A549 (cell line): ENCODE measurements at regions not wholly inside any gene's neighbourhood (a gene's known extent, or its start where the extent isn't known, plus 50 kb on each side); places are given as distances from the start of the nearest gene placed in this dataset.

Experiments used
- ATAC-seq, 2 experiments: fragments of 200-7000 bp in 1 of 2; fragments of >200 bp in 1 of 2; cut with Nextera tagmentation in 1 of 2; cut with Tn5 transposase in 1 of 2; 3 replicates each; pipeline versions ENCODE4 v1.8.0 to v1.9.1; 2018 to 2020; ENCODE audit warnings: mild to moderate bottlenecking in 1 of 2, moderate library complexity in 1 of 2
- CTCF ChIA-PET: fragments of 300-600 bp; sonication (Branson Sonifier 250); formaldehyde crosslinking; extraction: SDS; loops from one replicate; lab custom pipeline; 2021; ENCODE audit warnings: antibody characterized with exemption, inconsistent platforms; lab: Yijun Ruan, JAX
- POLR2A ChIA-PET: fragments of 350-600 bp; formaldehyde crosslinking; extraction: SDS; loops from one replicate; lab custom pipeline; 2021; ENCODE audit warnings: antibody characterized with exemption, inconsistent platforms; lab: Yijun Ruan, JAX
- DNase-seq, 2 experiments: peaks; one replicate each; pipeline versions ENCODE4 v3.0.0 to v3.0.0-alpha.2; 2011 to 2016; ENCODE audit warnings: low read depth in 1 of 2, low spot score in 1 of 2
- FAIRE-seq: peaks from 2 replicates; lab custom pipeline; 2011; peaks lifted over from hg19 to GRCh38; lab: Jason Lieb, UNC
- H3K27ac ChIP-seq, 2 experiments: fragments of >200 bp; sonication (Bioruptor Twin); formaldehyde crosslinking; 3 replicates each; pipeline ENCODE4 v1.5.1; 2016 to 2017
- H3K4me1 ChIP-seq: fragments of >200 bp; sonication (Bioruptor Twin); formaldehyde crosslinking; 3 replicates; pipeline ENCODE4 v1.6.1; 2016
- H3K4me2 ChIP-seq: fragments of >200 bp; sonication (Bioruptor Twin); formaldehyde crosslinking; 3 replicates; pipeline ENCODE4 v1.6.1; 2016
- H3K4me3 ChIP-seq: fragments of >200 bp; sonication (Bioruptor Twin); formaldehyde crosslinking; 3 replicates; pipeline ENCODE4 v1.5.1; 2016
- H3K9me3 ChIP-seq: fragments of >200 bp; sonication (Bioruptor Twin); formaldehyde crosslinking; 3 replicates; pipeline ENCODE4 v1.6.1; 2016
- BHLHE40 ChIP-seq: IDR thresholded peaks from 2 replicates; pipeline ENCODE4 v1.6.1; 2012; ENCODE audit warnings: low read depth, low read length, inconsistent platforms
- CBX8 ChIP-seq: fragments of 200-600 bp; sonication (generic); IDR thresholded peaks from 2 replicates; pipeline ENCODE4 v1.6.1; 2016
- CEBPB ChIP-seq, 2 experiments: fragments of >200 bp in 1 of 2; sonication (Bioruptor Twin) in 1 of 2; formaldehyde crosslinking in 1 of 2; IDR thresholded peaks; 2 replicates each; pipeline ENCODE4 v1.6.1; 2012 to 2016
- EHMT2 ChIP-seq: fragments of 200-600 bp; sonication (generic); IDR thresholded peaks from 2 replicates; pipeline ENCODE4 v1.6.1; 2016; ENCODE audit warnings: antibody characterized with exemption, low read depth, mild to moderate bottlenecking, moderate library complexity
- EP300 ChIP-seq, 2 experiments: fragments of >200 bp; sonication (Bioruptor Twin); formaldehyde crosslinking; IDR thresholded peaks; 2 replicates in 1 of 2; 3 replicates in 1 of 2; pipeline ENCODE4 v1.6.1; 2016 to 2017
- FOSL2 ChIP-seq, 2 experiments: fragments of 450-650 bp in 1 of 2; fragments of >200 bp in 1 of 2; sonication (Bioruptor Twin) in 1 of 2; formaldehyde crosslinking; IDR thresholded peaks; 2 replicates each; pipeline versions ENCODE4 v1.5.0 to v1.6.1; 2016 to 2020; ENCODE audit warnings: mild to moderate bottlenecking in 1 of 2, moderate library complexity in 1 of 2
- FOXS1 ChIP-seq: fragments of 250-450 bp; sonication (Bioruptor Pico); IDR thresholded peaks from 2 replicates; pipeline ENCODE4 v1.5.0; 2020; ENCODE audit warnings: mild to moderate bottlenecking, moderate library complexity
- GATA3 ChIP-seq: IDR thresholded peaks from 2 replicates; pipeline ENCODE4 v1.6.1; 2012; ENCODE audit warnings: borderline replicate concordance
- HOXA7 ChIP-seq: fragments of 250-450 bp; sonication (Bioruptor Pico); IDR thresholded peaks from 2 replicates; pipeline ENCODE4 v1.5.0; 2020; ENCODE audit warnings: mild to moderate bottlenecking, moderate library complexity
- HOXB5 ChIP-seq: fragments of 250-450 bp; sonication (Bioruptor Pico); IDR thresholded peaks from 2 replicates; pipeline ENCODE4 v1.5.0; 2020; ENCODE audit warnings: mild to moderate bottlenecking, moderate library complexity
- JUN ChIP-seq, 2 experiments: fragments of >200 bp; sonication (Bioruptor Twin); formaldehyde crosslinking; IDR thresholded peaks; 2 replicates in 1 of 2; 3 replicates in 1 of 2; pipeline ENCODE4 v1.6.1; 2016 to 2017
- JUNB ChIP-seq: fragments of >200 bp; sonication (Bioruptor Twin); formaldehyde crosslinking; IDR thresholded peaks from 2 replicates; pipeline ENCODE4 v1.6.1; 2016
- KDM1A ChIP-seq: fragments of 200-600 bp; sonication (generic); IDR thresholded peaks from 2 replicates; pipeline ENCODE4 v1.6.1; 2016; ENCODE audit warnings: low read depth, mild to moderate bottlenecking
- MAFK ChIP-seq: fragments of 450-650 bp; IDR thresholded peaks from 2 replicates; pipeline ENCODE4 v1.6.1; 2014; ENCODE audit not compliant: partially characterized antibody
- MYC ChIP-seq: IDR thresholded peaks from 2 replicates; pipeline ENCODE4 v1.6.1; 2012; ENCODE audit warnings: mild to moderate bottlenecking, inconsistent platforms, low read length, improper control_type of control experiment, borderline replicate concordance
- NPAS2 ChIP-seq: fragments of 250-450 bp; sonication (Bioruptor Pico); IDR thresholded peaks from 2 replicates; pipeline ENCODE4 v1.8.0; 2022; ENCODE audit warnings: mild to moderate bottlenecking, moderate library complexity, borderline replicate concordance
- PHF8 ChIP-seq: fragments of 200-600 bp; sonication (generic); IDR thresholded peaks from 2 replicates; pipeline ENCODE4 v1.6.1; 2016; ENCODE audit warnings: low read depth, mild to moderate bottlenecking, antibody characterized with exemption, moderate library complexity, borderline replicate concordance
- POLR2AphosphoS2 ChIP-seq: conservative IDR thresholded peaks from 2 replicates; pipeline ENCODE4 v1.6.1; 2012; ENCODE audit warnings: low read length, improper control_type of control experiment, inconsistent platforms
- RARB ChIP-seq: fragments of 250-450 bp; sonication (Bioruptor Pico); IDR thresholded peaks from 2 replicates; pipeline ENCODE4 v1.8.0; 2021; ENCODE audit warnings: mild to moderate bottlenecking, moderate library complexity
- RCOR1 ChIP-seq: fragments of 150-350 bp; IDR thresholded peaks from 2 replicates; pipeline ENCODE4 v1.6.1; 2014; ENCODE audit warnings: antibody characterized with exemption, low read length, low read depth
- SMC3 ChIP-seq: fragments of >200 bp; sonication (Bioruptor Twin); formaldehyde crosslinking; IDR thresholded peaks from 3 replicates; pipeline ENCODE4 v1.6.1; 2018; ENCODE audit warnings: inconsistent platforms
- TFCP2L1 ChIP-seq: fragments of 250-450 bp; sonication (Bioruptor Pico); IDR thresholded peaks from 2 replicates; pipeline ENCODE4 v1.5.0; 2021; ENCODE audit warnings: mild to moderate bottlenecking
- TP53 ChIP-seq: fragments of 250-450 bp; sonication (Bioruptor Pico); IDR thresholded peaks from 2 replicates; pipeline ENCODE4 v1.5.0; 2021; ENCODE audit warnings: mild to moderate bottlenecking, moderate library complexity
- ZC3H11A ChIP-seq: fragments of 450-650 bp; IDR thresholded peaks from 2 replicates; pipeline ENCODE4 v1.6.1; 2014; ENCODE audit warnings: antibody characterized with exemption, mild to moderate bottlenecking
- ZSCAN20 ChIP-seq: fragments of 250-450 bp; sonication (Bioruptor Pico); IDR thresholded peaks from 2 replicates; pipeline ENCODE4 v1.8.0; 2022; ENCODE audit warnings: mild to moderate bottlenecking, moderate library complexity
- WGBS: methylation state at CpG from one replicate; pipeline ENCODE4 v1.1.6; 2017; ENCODE audit errors: missing lambda C conversion rate; 5-methylcytosine and 5-hydroxymethylcytosine counted together
- TF ChIP-seq, protein P1 (sequence below): IDR thresholded peaks from 2 replicates; pipeline ENCODE4 v1.6.1; 2012; ENCODE audit warnings: low read depth, borderline replicate concordance
- TF ChIP-seq, protein P2 (sequence below): fragments of 450-650 bp; IDR thresholded peaks from 2 replicates; pipeline ENCODE4 v1.6.1; 2014; ENCODE audit warnings: antibody characterized with exemption
- TF ChIP-seq, protein P3 (sequence below): fragments of >200 bp; sonication (Bioruptor Twin); formaldehyde crosslinking; IDR thresholded peaks from 3 replicates; pipeline ENCODE4 v1.5.1; 2016
- TF ChIP-seq, protein P4 (sequence below): IDR thresholded peaks from 2 replicates; pipeline ENCODE4 v1.6.1; 2012

DNA sequence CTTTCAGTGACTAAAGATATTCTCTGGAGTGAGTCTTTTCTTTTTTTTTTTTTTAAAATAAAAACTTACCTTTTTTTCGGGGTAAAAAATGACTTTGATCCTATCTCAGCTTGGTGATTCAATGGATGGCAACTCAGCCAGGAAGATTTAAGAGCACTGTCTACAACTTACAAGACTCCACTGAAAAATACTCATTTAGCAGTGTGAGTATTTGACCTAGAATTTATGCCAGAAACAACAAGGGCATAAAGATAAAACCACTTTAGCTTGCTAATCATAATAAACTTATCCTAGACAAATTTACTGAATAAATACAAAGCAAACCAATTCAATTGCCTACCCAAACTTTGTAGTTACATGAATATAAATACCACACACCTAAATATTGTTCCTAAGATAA, 446.6 kb downstream of the RPS29 start:
- Histone ChIP-seq H3K27ac (no peak overlapping the region), H3K4me2 (no peak overlapping the region), H3K9me3 (no peaks in the 10 kb centered on the region), H3K4me3 (no peak overlapping the region), H3K4me1 (no peaks in the 10 kb centered on the region)
- 0% methylated on average over 1 of the region's 1 CpG for WGBS
- TF ChIP-seq, protein P1, sequence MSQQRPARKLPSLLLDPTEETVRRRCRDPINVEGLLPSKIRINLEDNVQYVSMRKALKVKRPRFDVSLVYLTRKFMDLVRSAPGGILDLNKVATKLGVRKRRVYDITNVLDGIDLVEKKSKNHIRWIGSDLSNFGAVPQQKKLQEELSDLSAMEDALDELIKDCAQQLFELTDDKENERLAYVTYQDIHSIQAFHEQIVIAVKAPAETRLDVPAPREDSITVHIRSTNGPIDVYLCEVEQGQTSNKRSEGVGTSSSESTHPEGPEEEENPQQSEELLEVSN: no peak
- TF ChIP-seq FOSL2 (IDR thresholded peaks at IDR 0.05) (no peak), FOSL2 (CRISPR knock-in tag; IDR thresholded peaks at IDR 0.05) (no peak), JUN (IDR thresholded peaks at IDR 0.05) (no peak), TFCP2L1 (CRISPR knock-in tag) (no peak), CBX8 (no peak), HOXA7 (CRISPR knock-in tag) (no peak), PHF8 (no peak), TP53 (CRISPR knock-in tag) (no peak), MYC (no peak), BHLHE40 (no peak), MAFK (no peak), FOXS1 (CRISPR knock-in tag) (no peak), HOXB5 (no peak), NPAS2 (CRISPR knock-in tag) (no peak)
- TF ChIP-seq, protein P2, sequence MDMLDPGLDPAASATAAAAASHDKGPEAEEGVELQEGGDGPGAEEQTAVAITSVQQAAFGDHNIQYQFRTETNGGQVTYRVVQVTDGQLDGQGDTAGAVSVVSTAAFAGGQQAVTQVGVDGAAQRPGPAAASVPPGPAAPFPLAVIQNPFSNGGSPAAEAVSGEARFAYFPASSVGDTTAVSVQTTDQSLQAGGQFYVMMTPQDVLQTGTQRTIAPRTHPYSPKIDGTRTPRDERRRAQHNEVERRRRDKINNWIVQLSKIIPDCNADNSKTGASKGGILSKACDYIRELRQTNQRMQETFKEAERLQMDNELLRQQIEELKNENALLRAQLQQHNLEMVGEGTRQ: no peak
- TF ChIP-seq, protein P3, sequence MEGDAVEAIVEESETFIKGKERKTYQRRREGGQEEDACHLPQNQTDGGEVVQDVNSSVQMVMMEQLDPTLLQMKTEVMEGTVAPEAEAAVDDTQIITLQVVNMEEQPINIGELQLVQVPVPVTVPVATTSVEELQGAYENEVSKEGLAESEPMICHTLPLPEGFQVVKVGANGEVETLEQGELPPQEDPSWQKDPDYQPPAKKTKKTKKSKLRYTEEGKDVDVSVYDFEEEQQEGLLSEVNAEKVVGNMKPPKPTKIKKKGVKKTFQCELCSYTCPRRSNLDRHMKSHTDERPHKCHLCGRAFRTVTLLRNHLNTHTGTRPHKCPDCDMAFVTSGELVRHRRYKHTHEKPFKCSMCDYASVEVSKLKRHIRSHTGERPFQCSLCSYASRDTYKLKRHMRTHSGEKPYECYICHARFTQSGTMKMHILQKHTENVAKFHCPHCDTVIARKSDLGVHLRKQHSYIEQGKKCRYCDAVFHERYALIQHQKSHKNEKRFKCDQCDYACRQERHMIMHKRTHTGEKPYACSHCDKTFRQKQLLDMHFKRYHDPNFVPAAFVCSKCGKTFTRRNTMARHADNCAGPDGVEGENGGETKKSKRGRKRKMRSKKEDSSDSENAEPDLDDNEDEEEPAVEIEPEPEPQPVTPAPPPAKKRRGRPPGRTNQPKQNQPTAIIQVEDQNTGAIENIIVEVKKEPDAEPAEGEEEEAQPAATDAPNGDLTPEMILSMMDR: no peak
- no peak for DNase-seq
- FAIRE-seq: no peak
- ChIA-PET CTCF (no interaction called here), POLR2A (no interaction called here)
- no peak for ATAC-seq

DNA sequence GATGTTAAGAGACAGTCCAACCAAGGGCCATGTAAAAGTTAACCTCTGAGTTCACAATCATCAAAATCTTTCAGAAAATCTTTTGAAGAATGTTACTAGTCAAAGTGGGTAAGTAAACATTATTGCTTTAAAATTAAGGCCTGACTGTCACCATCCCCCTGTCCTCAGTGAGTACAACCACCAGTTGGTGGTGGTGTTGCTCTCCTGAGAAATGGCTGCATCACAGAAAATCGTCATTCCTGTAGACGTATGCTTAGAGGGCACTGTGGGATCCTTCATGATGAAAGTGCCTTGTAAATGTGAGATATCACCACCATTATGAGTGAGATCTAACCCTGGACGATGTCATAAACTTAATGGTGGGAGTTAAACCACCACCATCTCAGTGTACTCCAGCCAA, 451.2 kb downstream of the RPS29 start:
- peak in 1 of 2 experiments; percentile 2 for DNase-seq
- ChIA-PET POLR2A (no interaction called here), CTCF (no interaction called here)
- ATAC-seq: no peak
- Histone ChIP-seq H3K27ac (no peak overlapping the region), H3K9me3 (no peaks in the 10 kb centered on the region), H3K4me3 (no peak overlapping the region), H3K4me2 (no peak overlapping the region), H3K4me1 (no peaks in the 10 kb centered on the region)
- TF ChIP-seq POLR2AphosphoS2: no peak
- TF ChIP-seq ZSCAN20: no peak
- TF ChIP-seq EHMT2: no peak
- TF ChIP-seq, protein P4, sequence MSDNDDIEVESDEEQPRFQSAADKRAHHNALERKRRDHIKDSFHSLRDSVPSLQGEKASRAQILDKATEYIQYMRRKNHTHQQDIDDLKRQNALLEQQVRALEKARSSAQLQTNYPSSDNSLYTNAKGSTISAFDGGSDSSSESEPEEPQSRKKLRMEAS: no peak
- no peak for TF ChIP-seq RCOR1
- TF ChIP-seq EP300 (IDR thresholded peaks at IDR 0.05): no peak
- TF ChIP-seq MAFK: no peak
- no peak for TF ChIP-seq JUNB
- TF ChIP-seq KDM1A: no peak
- no peak for TF ChIP-seq SMC3
- no peak for TF ChIP-seq MYC
- no peak for TF ChIP-seq RARB (CRISPR knock-in tag)
- TF ChIP-seq BHLHE40: no peak
- TF ChIP-seq ZC3H11A: no peak
- no peak for TF ChIP-seq CEBPB (IDR thresholded peaks at IDR 0.05)
- TF ChIP-seq HOXA7 (CRISPR knock-in tag): no peak
- TF ChIP-seq GATA3: no peak
- FAIRE-seq: no peak
- WGBS: 0% methylated on average over 3 of the region's 3 CpGs
